Chondrocyte (in vitro differentiated cells): ENCODE measurements at regions not wholly inside any gene's neighbourhood (a gene's known extent, or its start where the extent isn't known, plus 50 kb on each side); places are given as distances from the start of the nearest gene placed in this dataset.

ENCODE experiments used
- DNase-seq: peaks from one replicate; pipeline ENCODE4 v3.0.0; 2021; ENCODE audit warnings: mixed read lengths, low spot score
- H3K27ac Mint-ChIP-seq: one replicate; pipeline ENCODE4 v1.8.0; 2021; ENCODE audit warnings: mild to moderate bottlenecking, moderate library complexity, mixed read lengths; ENCODE audit not compliant: unreplicated experiment
- H3K27me3 Mint-ChIP-seq: 2 replicates; pipeline ENCODE4 v1.8.0; 2021; ENCODE audit warnings: low read depth, mixed read lengths
- H3K36me3 Mint-ChIP-seq: 2 replicates; pipeline ENCODE4 v1.8.0; 2021; ENCODE audit warnings: low read depth, mixed read lengths
- H3K4me1 Mint-ChIP-seq: 2 replicates; pipeline ENCODE4 v1.8.0; 2021; ENCODE audit warnings: low read depth, mild to moderate bottlenecking, mixed read lengths
- H3K4me3 Mint-ChIP-seq: one replicate; pipeline ENCODE4 v1.8.0; 2021; ENCODE audit warnings: mild to moderate bottlenecking, moderate library complexity, mixed read lengths; ENCODE audit not compliant: unreplicated experiment
- H3K9me3 Mint-ChIP-seq: 2 replicates; pipeline ENCODE4 v1.8.0; 2021; ENCODE audit warnings: low read depth, mixed read lengths
- TF ChIP-seq, protein P1 (sequence below): fragments of 200-600 bp; sonication (generic); IDR thresholded peaks from 2 replicates; pipeline ENCODE4 v1.5.0; 2021; ENCODE audit warnings: antibody characterized with exemption, mild to moderate bottlenecking, moderate library complexity

DNA sequence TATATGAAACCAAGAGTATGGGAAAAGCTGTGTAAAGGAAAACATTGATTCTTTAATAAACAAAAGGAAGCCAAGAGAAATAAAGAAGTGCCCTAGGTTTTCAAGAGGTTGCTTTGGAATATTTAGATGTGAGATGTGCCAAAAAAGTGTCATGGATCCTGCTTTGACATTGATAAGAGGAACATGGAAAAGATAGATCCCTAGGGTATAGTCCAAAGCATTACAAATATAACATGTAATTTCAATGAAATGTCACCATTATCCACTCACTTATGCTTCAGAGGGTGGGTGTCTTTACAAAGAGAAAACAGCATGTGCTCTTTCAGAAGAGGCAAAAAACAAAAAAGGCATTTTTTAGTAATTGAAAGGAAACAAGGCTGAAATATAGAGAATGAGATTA is 1196.7 kb downstream of the EFNA5 start:
- no peak for DNase-seq

DNA sequence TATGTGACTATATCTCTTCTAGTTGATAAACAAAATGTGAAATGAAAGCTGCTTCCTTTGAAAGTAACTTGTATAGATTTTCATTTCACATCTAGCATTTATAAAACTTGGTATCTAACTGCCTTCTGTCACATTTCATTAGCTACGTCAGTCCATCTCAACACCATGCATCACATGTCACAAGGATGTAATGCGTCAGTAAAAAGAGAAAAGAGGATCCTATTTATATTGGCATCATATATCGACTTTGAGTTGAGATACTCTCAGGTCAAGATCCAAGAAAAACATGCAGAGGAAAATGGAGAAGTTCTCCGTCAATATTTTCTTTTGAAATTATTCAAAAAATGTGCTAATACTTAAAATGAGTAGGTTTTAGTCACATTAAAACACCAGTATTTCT is 1211.2 kb downstream of the EFNA5 start:
- Mint-ChIP-seq H3K36me3 (no peaks in the 10 kb centered on the region), H3K4me3 (no peak overlapping the region), H3K4me1 (peaks cover 17% of the 10 kb centered on the region), H3K27ac (peak overlapping the region; percentile 77), H3K27me3 (no peaks in the 10 kb centered on the region), H3K9me3 (peaks cover 2% of the 10 kb centered on the region)
- no peak for DNase-seq
- TF ChIP-seq, protein P1, sequence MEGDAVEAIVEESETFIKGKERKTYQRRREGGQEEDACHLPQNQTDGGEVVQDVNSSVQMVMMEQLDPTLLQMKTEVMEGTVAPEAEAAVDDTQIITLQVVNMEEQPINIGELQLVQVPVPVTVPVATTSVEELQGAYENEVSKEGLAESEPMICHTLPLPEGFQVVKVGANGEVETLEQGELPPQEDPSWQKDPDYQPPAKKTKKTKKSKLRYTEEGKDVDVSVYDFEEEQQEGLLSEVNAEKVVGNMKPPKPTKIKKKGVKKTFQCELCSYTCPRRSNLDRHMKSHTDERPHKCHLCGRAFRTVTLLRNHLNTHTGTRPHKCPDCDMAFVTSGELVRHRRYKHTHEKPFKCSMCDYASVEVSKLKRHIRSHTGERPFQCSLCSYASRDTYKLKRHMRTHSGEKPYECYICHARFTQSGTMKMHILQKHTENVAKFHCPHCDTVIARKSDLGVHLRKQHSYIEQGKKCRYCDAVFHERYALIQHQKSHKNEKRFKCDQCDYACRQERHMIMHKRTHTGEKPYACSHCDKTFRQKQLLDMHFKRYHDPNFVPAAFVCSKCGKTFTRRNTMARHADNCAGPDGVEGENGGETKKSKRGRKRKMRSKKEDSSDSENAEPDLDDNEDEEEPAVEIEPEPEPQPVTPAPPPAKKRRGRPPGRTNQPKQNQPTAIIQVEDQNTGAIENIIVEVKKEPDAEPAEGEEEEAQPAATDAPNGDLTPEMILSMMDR: no peak

More for the DNA sequence above, 1196.7 kb downstream of the EFNA5 start:
- H3K27ac Mint-ChIP-seq: no peak overlapping the region
- TF ChIP-seq, protein P1: no peak
- H3K4me3 Mint-ChIP-seq: no peak overlapping the region
- peaks cover 5% of the 10 kb centered on the region for H3K36me3 Mint-ChIP-seq
- H3K9me3 Mint-ChIP-seq: peaks cover 6% of the 10 kb centered on the region
- no peaks in the 10 kb centered on the region for H3K27me3 Mint-ChIP-seq
- H3K4me1 Mint-ChIP-seq: peaks cover 15% of the 10 kb centered on the region

DNA sequence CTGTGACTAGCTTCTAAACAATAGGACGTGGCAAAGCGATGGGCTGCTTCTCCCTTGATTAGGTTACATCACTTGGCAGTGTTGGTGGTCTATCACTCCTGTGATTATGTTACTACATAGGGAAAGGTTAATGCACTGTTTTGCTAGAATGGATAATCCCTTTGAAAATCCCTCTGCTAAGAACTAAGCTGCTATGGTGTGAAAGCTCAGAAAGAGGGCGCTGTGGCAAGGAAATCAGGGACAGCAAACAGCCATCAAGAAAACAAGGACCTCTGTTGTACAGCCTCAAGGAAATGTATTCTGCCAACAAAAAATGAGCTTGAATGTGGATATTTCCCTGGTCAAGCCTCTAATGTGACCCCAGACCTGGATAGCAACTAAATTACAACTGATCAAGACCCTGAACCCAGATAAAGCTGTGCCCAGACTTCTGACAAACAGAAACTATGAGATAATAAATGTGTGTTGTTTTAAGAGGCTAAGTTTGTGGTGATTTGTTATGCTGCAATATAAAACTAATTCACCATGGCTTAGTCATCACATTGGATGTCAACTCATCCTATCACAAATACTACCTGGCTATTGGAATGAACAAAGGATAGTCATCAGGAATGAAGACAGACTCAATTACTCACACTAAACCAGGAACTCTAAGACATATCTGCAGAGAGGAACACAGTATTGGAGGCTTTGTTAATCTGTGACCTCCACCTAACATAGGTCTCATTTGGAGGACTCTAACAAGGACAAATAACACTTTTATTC is 1215.9 kb downstream of the EFNA5 start:
- Mint-ChIP-seq H3K27ac (no peak overlapping the region), H3K9me3 (peaks cover 2% of the 10 kb centered on the region), H3K36me3 (no peaks in the 10 kb centered on the region), H3K27me3 (no peaks in the 10 kb centered on the region), H3K4me1 (peaks cover 10% of the 10 kb centered on the region), H3K4me3 (no peak overlapping the region)
- TF ChIP-seq, protein P1: peak; percentile 73
- DNase-seq: no peak

DNA sequence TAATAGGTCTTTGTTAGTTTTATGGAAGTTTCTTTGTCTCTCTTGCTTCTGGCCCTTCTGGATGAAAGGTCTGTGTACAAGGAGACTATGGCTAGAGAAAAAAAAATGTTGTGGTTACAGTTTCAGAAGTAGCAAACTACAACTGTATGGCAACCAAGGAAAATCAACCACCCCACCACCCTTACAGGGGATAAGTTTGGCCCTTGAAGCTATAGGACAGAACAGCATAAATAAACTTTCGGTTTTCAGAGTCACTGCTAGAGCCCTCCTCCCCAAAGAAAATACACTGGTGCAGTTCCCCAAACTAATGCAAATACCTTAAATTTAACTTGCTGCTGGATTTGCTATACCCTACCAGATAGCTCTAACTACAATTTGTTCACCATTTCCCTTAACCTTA is 1216.7 kb downstream of the EFNA5 start:
- H3K9me3 Mint-ChIP-seq: no peaks in the 10 kb centered on the region
- no peak overlapping the region for H3K4me3 Mint-ChIP-seq
- TF ChIP-seq, protein P1: no peak
- no peaks in the 10 kb centered on the region for H3K36me3 Mint-ChIP-seq
- H3K27me3 Mint-ChIP-seq: no peaks in the 10 kb centered on the region
- no peak for DNase-seq
- peaks cover 5% of the 10 kb centered on the region for H3K4me1 Mint-ChIP-seq
- no peak overlapping the region for H3K27ac Mint-ChIP-seq

DNA sequence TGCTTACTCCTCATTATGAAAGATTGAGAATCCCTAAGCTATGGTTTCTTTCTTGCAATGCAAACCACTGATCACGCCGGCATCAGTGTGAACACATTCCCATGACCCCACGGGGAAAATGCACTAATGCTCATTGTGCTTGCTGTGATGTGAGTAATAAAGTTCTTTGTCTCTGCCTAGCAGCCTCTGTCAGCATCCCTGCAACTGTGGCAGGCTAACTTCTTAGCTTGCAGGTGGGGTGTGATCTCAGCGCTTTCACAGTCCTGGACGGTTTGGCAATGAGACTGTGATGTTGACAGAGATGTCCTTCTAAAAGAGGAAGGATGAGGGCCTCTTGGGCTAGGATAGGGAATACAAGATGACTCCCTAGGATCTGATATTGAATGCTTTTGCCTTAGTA is 1218.7 kb downstream of the EFNA5 start:
- Mint-ChIP-seq H3K4me1 (no peaks in the 10 kb centered on the region), H3K27me3 (no peaks in the 10 kb centered on the region), H3K36me3 (no peaks in the 10 kb centered on the region), H3K4me3 (no peak overlapping the region), H3K9me3 (peaks cover 5% of the 10 kb centered on the region), H3K27ac (no peak overlapping the region)
- TF ChIP-seq, protein P1: no peak
- DNase-seq: no peak
